Bronchial epithelial cell (primary cell): ENCODE measurements at regions not wholly inside any gene's neighbourhood (a gene's known extent, or its start where the extent isn't known, plus 50 kb on each side); places are given as distances from the start of the nearest gene placed in this dataset.

ENCODE experiments used
- DNase-seq: peaks from one replicate; pipeline ENCODE4 v3.0.0-alpha.2; 2010; ENCODE audit warnings: low read depth
- FAIRE-seq: peaks from 2 replicates; lab custom pipeline; 2011; peaks lifted over from hg19 to GRCh38; lab: Jason Lieb, UNC
- H3K27me3 ChIP-seq: 2 replicates; pipeline ENCODE4 v1.5.1; 2011; ENCODE audit warnings: low read length; ENCODE audit not compliant: control insufficient read depth, insufficient read depth
- H3K36me3 ChIP-seq: 2 replicates; pipeline ENCODE4 v1.5.1; 2011; ENCODE audit warnings: low read length; ENCODE audit not compliant: control insufficient read depth, insufficient read depth
- H3K4me3 ChIP-seq: 2 replicates; pipeline ENCODE4 v1.5.1; 2011; ENCODE audit warnings: mild to moderate bottlenecking, low read depth, low read length, control low read depth
- CTCF ChIP-seq: IDR thresholded peaks from 2 replicates; pipeline ENCODE4 v1.5.1; 2011; ENCODE audit warnings: mild to moderate bottlenecking, moderate library complexity, low read length, control low read depth, inconsistent platforms; ENCODE audit not compliant: insufficient read depth, severe bottlenecking

GRCh38 chr4:187215438-187215837, 491.8 kb upstream of the FAT1 start:
- DNase-seq, result no peak
- no peak overlapping the region for H3K4me3 ChIP-seq
- TF ChIP-seq CTCF, result no peak

GRCh38 chr4:187218705-187219245, 495.1 kb upstream of the FAT1 start:
- Histone ChIP-seq H3K4me3 (no peak overlapping the region), H3K27me3 (no peaks in the 10 kb centered on the region), H3K36me3 (no peaks in the 10 kb centered on the region)
- no peak for DNase-seq
- no peak for TF ChIP-seq CTCF
- FAIRE-seq, result peak; percentile 50

More at GRCh38 chr4:187215438-187215837, 491.8 kb upstream of the FAT1 start:
- FAIRE-seq, result no peak
- no peaks in the 10 kb centered on the region for H3K27me3 ChIP-seq
- no peaks in the 10 kb centered on the region for H3K36me3 ChIP-seq

GRCh38 chr4:187224560-187224959, 500.9 kb upstream of the FAT1 start:
- FAIRE-seq (no peak), DNase-seq (no peak)
- no peak for TF ChIP-seq CTCF
- Histone ChIP-seq H3K36me3 (no peaks in the 10 kb centered on the region), H3K4me3 (no peak overlapping the region), H3K27me3 (no peaks in the 10 kb centered on the region)

- Histone ChIP-seq H3K4me3 (no peak overlapping the region), H3K36me3 (no peaks in the 10 kb centered on the region), H3K27me3 (no peaks in the 10 kb centered on the region)
- TF ChIP-seq CTCF, result no peak
- DNase-seq (peak; percentile 83), FAIRE-seq (no peak)
Observed at GRCh38 chr4:187227907-187228704, 504.4 kb upstream of the FAT1 start.

GRCh38 chr4:187232196-187232595, 508.5 kb upstream of the FAT1 start:
- H3K36me3 ChIP-seq, result no peaks in the 10 kb centered on the region
- DNase-seq, result peak; percentile 68

More at GRCh38 chr4:187232196-187232595, 508.5 kb upstream of the FAT1 start:
- Histone ChIP-seq H3K27me3 (no peaks in the 10 kb centered on the region), H3K4me3 (no peak overlapping the region)
- FAIRE-seq, result no peak
- TF ChIP-seq CTCF, result no peak
